ENCODE measurements at regions not wholly inside any gene's neighbourhood (a gene's known extent, or its start where the extent isn't known, plus 50 kb on each side); places are given as distances from the start of the nearest gene placed in this dataset.

DNA sequence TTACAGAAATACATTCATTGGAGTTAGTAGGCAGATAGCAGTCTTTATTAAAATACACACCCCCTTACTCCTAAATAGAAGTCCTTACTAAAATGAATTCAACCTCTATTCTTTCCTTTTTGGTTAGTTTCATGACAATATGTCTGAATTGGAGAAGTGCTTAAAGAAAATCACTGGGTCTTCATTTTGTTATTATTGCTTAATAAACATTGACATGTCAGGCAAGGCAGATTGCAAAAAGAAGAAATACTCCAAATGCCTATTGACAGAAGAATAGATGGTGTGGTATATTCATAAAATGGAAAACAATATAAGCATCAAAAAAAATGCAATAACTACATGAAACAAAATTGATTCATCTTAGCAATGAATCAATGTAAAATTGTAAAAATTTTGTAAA lies 135.5 kb downstream of the TMEM26 start:
- DNase-seq = no peak

DNA sequence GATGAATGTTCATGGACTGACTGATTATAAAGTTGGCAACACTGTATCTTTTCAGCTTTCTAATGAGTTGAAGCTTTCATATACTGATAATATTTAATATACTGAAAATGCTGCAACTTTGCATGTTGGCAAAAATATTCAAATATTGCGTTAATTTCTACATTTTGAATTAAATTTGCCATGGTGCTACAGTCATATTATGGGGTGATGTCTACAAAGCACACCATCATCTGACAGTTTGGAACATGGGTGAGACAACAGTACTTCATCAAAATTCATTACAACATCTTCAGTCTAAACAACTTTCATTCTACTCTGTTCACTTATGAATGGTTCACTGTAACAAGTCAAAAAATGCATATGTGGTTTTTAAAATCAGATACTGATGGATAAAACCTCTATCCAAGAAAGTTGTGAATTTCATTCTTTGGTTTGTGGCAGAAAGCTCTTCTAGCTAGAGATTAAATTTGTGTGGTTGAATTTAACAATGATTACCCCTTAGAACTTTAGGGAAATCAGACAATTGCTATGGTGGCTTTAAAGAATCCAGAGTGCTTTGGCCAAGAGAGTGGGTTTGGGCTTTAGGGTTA lies 136.4 kb downstream of the TMEM26 start:
- no peak for DNase-seq

DNA sequence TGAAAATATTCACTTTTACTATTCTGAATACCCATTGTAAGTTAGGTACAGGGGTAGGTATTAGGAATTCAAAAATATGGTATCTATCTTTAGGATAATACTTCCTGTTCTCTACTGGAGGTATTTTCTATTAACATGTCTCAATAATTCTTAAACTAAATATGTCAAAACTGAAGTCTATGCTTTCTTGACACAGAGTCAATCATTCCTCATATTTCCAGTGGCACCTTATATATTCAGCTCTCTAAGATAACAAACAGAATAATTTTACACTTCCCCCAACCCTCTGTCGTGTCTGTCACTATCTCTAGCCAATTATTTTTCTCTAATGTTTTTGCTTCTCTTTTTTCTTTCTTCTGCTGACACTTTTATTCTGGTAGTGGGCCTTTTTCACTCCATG lies 138.9 kb downstream of the TMEM26 start:
- no peak for DNase-seq

DNA sequence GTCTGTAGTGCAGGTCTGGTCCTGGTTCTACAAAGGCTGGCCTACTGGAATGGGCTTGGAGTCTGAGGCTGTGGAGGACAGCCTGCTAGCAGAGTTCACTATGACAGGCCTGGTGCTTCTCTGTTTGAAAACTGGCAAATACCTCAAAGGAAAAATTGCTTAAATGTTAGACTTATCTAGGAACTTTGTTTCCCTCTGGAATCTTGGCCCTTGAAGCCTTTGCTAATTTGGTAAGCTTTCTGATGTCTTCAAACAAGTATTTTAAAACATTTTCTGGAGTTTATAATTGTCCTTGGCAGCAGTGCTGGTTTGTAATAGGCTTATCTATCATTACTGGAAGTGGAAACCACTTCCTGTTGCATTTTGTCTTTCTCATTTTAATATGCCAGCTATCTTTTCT lies 139.7 kb downstream of the TMEM26 start:
- DNase-seq = no peak

DNA sequence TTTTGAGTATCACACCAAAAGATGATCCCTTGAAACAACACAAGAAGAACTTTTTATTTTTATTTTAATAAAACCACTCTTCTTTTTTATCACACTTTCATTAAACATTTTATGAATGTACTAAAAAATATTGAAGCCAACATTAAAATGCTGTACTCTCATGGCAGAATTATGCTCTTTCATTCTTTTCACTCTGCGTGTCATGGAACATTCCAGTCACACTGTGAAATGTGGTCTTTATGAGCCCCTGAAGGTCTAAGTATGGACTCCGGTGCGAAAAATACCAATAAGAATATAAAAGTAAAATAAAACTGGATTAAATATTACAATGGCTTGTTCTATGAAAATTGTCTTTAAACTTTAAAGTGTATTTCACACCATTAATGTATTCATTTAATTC lies 148.4 kb downstream of the TMEM26 start:
- no peak for DNase-seq

GRCh38 chr10:61302124-61302523 lies 151.1 kb downstream of the TMEM26 start:
- no peak for DNase-seq

DNA sequence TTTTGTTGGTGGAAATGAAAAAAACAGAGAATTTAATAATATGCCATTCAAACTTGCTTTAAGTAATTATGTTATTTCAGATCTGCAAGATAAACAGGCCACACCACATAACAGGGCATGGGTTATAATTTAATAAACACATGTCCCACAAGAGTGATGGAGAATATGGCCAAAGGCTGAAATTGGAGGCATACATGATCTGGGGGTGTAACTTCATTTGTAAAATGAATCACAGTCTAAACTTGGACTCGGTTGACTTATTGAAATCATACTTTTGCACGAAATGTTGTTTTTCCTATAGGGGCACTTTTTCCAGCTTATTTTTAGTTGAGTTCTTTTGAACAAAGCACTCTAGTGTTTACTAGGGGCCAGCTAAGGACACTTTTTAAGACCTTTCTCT lies 151.6 kb downstream of the TMEM26 start:
- no peak for DNase-seq

- DNase-seq = no peak
Observed at GRCh38 chr10:61299841-61300240, 153.3 kb downstream of the TMEM26 start.

- no peak for DNase-seq
Observed at GRCh38 chr10:61299156-61299555, 154.0 kb downstream of the TMEM26 start.

DNA sequence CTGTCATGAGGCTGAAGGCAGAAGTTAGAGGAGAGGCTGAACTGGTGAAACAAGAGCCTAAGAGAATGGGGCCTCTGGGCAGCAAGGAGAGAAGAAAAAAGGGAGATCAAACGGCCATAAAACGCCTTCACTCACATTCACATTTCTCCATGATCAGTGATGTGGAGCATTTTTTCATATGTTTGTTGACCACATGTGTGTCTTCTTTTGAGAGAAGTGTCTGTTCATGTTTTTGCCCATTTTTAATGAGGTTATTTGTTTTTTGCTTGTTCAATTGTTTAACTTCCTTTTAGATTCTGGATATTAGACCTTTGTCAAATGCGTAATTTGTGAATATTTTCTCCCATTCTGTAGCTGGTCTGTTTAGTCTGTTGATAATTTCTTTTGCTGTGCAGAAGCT lies 155.0 kb downstream of the TMEM26 start:
- DNase-seq = no peak

DNA sequence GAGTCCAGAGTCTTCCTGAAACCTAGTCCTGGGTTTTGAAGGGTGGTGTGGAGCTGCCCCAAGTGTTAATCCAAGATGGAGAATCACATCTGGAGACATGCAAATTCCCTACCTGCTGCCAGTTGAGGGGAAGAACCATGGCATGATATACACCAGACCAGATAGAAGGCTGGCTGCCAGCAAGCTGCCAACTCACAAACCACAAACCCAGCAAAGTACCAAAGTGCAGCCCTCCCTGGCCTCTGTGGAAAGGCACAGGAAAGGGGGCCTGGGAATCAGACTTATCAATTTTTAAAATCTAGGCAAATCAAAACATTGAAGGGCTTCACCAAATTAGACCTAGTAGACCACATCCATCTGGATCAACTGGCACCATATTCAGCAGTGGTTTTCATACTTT lies 157.0 kb downstream of the TMEM26 start:
- no peak for DNase-seq

GRCh38 chr10:61294131-61294530 lies 159.1 kb downstream of the TMEM26 start:
- no peak for DNase-seq

DNA sequence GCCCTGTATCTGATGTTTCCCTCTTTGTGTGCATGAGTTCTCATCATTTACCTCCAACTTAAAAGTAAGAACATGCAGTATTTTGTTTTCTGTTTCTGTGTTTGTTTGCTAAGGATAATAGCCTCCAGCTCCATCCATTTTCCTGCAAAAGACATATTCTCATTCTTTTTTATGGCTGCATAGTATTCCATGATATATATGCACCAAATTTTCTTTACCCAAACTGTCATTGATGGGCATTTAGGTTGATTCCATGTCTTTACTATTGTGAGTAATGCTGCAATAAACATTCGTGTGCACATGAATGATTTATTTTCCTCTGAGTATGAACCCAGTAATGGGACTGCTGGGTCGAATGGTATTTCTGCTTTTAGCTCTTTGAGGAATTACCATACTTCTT lies 163.4 kb downstream of the TMEM26 start:
- no peak for DNase-seq

DNA sequence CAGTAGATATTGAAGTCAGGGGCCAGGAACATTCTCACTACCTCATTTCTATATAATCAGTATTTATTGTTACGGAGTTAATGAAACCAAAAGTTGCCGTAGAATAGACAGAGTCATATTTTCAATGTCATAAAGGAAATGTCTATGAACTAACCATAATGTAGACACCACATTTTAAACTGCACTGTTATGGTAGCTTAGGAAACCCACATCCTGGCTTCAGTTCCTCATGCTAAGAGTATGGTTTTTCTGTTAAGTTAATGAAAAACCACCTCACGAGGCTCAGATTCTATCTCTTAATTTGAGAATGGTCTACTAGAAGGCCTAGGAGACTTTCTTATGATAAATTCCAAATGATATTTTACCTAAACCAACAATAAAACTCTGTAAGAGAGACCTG lies 166.5 kb downstream of the TMEM26 start:
- DNase-seq = peak; percentile 72

DNA sequence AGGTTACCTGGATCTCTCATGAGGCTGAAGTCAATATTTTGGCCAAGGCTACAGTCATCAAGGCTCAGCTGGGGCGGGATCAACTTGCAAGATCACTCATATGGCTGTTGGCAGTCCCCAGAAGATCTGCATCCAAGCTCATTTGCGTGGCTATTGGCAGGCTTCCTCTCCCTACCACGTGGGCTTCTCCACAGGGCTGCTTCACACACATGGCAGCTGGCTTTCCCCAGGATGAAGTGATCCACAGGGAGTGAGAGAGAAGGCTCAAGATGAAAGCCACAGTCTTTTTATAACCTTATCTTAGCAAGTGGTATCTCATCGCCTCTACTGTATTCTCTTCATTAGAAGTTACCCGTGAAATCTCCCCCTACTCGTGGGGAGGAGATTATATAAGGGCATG lies 167.4 kb downstream of the TMEM26 start:
- DNase-seq = no peak

GRCh38 chr10:61284222-61284890 lies 168.8 kb downstream of the TMEM26 start:
- peak; percentile 54 for DNase-seq

DNA sequence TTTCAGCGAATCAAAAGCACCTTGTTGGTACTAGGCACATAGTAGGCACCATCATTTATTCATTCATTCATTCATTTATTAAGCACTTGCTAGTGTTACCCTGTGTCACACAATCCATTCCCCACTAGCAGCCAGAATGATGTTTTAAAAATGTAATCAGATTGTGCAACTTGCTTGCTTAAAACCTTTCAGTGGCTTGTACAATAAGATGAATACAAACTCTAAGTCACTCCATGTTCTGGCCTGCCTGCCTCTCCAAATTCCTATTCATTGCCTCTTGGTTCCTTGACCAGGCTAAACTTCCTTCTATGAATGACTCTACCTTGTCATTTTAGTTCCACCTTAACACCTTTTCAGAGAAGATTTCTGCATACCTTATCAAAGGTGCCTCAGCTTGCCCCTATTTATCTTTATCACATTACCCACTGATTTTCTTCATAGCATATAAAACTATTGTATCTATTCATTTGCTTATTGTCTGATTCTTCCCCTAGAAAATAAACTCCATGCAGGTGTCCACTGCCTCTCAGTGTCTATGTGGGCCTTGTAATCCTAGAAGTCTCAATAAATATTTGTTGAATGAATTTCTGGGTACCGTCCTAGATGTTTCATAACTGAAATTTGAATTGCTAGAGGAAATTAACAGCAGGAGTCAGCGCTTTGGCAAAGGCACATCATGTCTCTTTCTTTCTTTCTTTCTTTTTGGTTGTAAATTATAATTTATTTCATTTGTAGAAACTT lies 169.5 kb downstream of the TMEM26 start:
- no peak for DNase-seq

DNA sequence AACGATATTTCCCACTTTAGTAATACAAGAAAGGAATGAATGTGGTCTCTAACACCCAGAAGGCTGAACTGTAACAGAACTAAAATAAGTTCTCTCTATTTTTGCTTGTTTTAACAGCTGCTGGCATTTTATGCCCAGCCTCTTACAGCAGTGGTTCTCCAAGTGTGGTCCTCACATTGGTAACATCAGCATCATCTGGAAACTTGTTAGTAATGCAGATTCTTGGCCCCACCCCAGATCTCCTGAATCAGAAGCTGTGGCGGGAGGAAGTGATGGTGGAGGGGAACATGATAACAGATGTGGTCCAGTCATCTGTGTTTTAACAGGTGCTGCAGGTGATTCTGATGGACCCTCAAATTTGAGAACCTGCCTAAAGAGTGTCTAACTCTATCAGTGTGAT lies 170.1 kb downstream of the TMEM26 start:
- no peak for DNase-seq

GRCh38 chr10:61280303-61280702 lies 172.9 kb downstream of the TMEM26 start:
- DNase-seq = no peak

DNA sequence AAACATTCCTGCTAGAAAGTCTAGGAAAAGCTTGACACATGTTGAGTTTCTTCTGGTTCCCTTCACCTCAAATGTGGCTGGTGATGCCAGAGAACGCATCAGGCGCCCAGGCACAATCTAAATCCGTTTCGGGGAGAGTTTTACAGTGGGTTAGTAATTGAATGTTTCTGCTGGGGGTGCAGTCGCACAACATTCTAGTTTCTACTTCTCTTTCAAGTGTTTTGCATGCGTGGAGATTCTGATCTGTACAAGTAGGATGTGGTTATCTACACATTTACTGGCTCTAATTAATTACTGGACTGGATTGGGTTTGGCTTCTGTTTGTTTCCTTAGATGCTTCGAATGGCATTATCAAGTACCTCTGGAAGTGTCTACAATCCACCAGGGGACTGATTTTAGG lies 173.8 kb downstream of the TMEM26 start:
- DNase-seq = no peak

GRCh38 chr10:61278556-61278955 lies 174.6 kb downstream of the TMEM26 start:
- no peak for DNase-seq

DNA sequence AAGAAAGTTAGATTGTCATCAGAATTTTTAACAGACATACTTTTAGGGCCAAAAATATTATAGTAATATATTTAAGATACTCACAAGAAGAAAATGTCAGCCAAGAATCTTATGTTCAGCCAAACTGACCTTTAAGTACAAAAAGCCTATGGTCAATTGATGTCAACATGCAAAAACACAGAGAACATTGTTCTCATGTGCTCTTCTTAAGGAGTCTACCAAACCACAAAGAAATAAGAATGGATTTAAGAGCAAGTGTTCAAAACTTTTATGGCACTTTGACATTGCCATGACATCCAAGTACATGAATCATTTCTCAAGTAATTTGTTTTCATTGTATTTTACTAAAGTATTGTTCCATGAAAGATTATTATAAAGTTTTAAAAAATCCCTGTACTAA lies 180.4 kb downstream of the TMEM26 start:
- no peak for DNase-seq

- DNase-seq = no peak
Observed at GRCh38 chr10:61271127-61271780, 181.9 kb downstream of the TMEM26 start.

GRCh38 chr10:61263518-61263917 lies 189.7 kb downstream of the TMEM26 start:
- no peak for DNase-seq

Measured in activated CD4-positive, alpha-beta T cell treated with anti-CD3 and anti-CD28 coated beads, Interleukin-10, Interleukin-2, amounts not matched to agents 100 ng/mL and 50 ng/mL, durations not matched to agents 16 hours and 8 hours (primary cell).